ENCODE measurements at regions not wholly inside any gene's neighbourhood (a gene's known extent, or its start where the extent isn't known, plus 50 kb on each side); places are given as distances from the start of the nearest gene placed in this dataset.
A peak's percentile ranks its signal among the peaks of the same experiment; 100 is the strongest.

DNA sequence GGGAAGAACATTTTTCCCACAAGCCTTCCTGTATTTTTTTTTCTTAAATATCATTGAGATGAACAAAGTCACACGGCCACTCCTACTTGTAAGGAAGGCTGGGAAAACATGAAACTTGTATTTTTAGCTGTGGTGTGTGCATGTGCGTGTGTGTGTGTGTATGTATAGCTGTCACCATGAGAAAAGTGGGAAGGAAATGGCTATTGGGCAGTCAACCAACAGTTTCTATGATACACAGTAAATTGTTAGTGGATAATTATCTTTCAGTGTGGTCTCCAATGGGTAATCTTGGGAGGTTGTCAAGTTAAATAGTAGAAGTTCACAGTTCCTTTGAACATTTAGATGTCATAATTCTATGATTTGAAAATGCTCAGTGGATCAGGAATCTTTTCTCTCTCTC lies 132.7 kb upstream of the USP24 start:
- CTCF ChIA-PET, result no interaction called here
- POLR2A ChIA-PET (ENCODE audit: low non-redundant PET), result no interaction called here
- TF ChIP-seq, protein P1, sequence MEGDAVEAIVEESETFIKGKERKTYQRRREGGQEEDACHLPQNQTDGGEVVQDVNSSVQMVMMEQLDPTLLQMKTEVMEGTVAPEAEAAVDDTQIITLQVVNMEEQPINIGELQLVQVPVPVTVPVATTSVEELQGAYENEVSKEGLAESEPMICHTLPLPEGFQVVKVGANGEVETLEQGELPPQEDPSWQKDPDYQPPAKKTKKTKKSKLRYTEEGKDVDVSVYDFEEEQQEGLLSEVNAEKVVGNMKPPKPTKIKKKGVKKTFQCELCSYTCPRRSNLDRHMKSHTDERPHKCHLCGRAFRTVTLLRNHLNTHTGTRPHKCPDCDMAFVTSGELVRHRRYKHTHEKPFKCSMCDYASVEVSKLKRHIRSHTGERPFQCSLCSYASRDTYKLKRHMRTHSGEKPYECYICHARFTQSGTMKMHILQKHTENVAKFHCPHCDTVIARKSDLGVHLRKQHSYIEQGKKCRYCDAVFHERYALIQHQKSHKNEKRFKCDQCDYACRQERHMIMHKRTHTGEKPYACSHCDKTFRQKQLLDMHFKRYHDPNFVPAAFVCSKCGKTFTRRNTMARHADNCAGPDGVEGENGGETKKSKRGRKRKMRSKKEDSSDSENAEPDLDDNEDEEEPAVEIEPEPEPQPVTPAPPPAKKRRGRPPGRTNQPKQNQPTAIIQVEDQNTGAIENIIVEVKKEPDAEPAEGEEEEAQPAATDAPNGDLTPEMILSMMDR (conservative IDR thresholded peaks at IDR 0.05; ENCODE audit: low read depth), result no peak
- H3K27ac ChIP-seq, result no peak overlapping the region
- DNase-seq (ENCODE audit: low spot score), result no peak

DNA sequence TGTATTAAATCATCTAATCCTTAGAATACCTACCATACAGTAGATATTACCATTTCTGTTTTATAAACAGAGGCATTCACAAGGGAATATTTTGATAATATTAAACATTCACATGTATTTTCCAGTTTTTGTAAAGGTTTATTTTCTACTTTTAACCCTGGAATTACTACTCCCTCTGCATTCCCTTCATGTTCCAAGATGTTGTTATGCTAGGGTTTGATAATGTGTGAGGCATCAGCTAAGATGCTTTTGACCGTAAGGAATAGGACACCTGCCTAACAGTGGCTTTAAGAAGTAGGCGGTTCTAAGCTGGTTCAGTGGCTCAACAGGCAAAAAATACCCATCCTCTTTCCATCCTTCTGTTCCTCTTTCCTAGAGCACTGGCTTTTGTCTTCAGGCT lies 131.9 kb upstream of the USP24 start:
- POLR2A ChIA-PET (ENCODE audit: low non-redundant PET), result interaction anchor here (0.5 kb wide), 1 partner anchor 20 kb away, joined by 4 read pairs; no protein-coding TSS in a partner anchor
- CTCF ChIA-PET, result interaction anchor here (0.7 kb wide), 1 partner anchor 235 kb away, joined by 3 read pairs; no protein-coding TSS in a partner anchor
- no peak overlapping the region for H3K27ac ChIP-seq
- no peak for DNase-seq (ENCODE audit: low spot score)
- TF ChIP-seq, protein P1 (conservative IDR thresholded peaks at IDR 0.05; ENCODE audit: low read depth), result no peak

DNA sequence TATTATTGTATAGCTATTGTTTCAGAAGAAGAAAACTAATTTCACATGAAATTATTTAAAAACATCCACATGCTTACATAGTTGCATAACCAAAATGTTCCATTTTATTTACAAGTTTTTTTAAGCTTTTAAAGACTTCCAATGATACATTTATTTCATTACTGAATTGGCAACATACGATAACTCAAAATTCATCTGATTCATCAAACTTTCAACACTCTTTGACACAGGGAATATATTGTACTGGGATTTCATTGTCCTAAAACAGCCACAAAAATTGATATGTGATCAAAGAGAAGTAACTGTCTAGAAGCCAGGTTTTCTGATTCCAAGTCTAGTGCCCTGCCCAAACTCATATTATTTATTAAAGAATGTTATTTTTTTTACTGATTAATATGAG lies 131.4 kb upstream of the USP24 start:
- DNase-seq (ENCODE audit: low spot score), result no peak
- ChIA-PET CTCF (no interaction called here), POLR2A (ENCODE audit: low non-redundant PET) (interaction anchor here (0.5 kb wide), 1 partner anchor 20 kb away, joined by 4 read pairs; no protein-coding TSS in a partner anchor)
- no peak overlapping the region for H3K27ac ChIP-seq
- TF ChIP-seq, protein P1 (conservative IDR thresholded peaks at IDR 0.05; ENCODE audit: low read depth), result no peak

DNA sequence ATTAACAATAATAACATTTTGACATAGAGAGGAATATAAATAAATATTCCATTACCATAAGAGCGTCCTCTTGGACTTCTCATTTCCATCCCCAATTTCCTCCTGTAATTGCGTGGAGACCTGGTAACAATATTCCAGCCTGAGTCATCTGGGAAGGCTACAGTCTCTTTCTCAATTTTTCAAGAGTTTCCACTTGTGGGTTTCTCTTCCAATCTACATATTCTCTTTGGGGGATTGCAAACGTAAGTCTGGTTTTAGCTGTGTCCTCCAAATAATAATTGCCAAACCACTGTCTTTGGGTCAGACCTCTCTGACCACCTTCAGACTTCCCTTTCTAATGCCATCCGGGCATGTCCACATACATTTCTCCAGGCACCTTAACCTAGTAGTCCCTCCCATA lies 124.5 kb upstream of the USP24 start:
- TF ChIP-seq, protein P1 (conservative IDR thresholded peaks at IDR 0.05; ENCODE audit: low read depth), result no peak
- CTCF ChIA-PET, result no interaction called here

DNA sequence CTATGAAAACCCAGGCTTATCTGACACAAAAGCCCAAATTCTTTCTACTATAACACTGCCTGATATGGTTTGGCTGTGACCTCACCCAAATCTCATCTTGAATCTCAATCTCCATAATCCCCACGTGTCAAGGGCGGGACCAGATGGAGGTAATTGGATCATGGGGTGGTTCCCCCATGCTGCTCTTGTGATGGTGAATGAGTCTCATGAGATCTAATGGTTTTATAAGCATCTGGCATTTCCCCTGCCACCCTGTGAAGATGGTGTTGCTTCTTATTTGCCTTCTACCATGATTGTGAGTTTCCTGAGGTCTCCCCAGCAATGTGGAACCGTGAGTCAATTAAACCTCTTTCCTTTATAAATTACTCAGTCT lies 123.3 kb upstream of the USP24 start:
- no peak overlapping the region for H3K27ac ChIP-seq
- CTCF ChIA-PET, result no interaction called here
- POLR2A ChIA-PET (ENCODE audit: low non-redundant PET), result no interaction called here

More for the DNA sequence above, 124.5 kb upstream of the USP24 start:
- POLR2A ChIA-PET (ENCODE audit: low non-redundant PET), result no interaction called here
- DNase-seq (ENCODE audit: low spot score), result no peak
- H3K27ac ChIP-seq, result no peak overlapping the region

DNA sequence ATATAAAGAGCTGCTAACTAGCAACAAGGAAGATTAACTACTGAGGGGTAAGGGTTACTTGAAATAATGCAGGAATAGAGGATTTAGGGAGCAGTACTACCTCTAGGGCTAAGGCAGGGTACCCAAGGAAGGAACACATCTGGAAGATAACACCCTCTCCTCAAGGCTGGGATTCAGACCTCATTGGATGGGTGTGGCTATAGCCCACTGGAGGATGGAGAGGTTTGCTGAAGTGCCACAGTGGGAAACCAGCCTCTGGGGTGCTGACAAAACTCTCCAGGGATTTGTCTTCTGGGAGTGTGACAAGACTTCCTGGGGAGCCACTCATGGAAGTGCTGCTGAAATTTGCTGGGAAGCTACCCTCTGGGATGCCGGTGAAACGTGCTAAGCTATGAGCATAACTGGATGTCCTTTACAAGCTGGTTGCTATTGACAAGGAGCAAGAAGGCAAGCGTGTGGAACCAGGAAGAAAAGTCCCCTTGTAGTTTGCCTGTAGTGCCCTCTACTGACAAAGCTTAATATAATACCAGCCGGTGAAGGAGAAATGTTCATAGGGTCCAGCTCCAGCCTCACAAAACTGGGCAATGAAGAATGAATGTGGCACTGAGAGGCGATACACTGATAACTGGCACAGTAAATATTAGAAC lies 122.8 kb upstream of the USP24 start:
- DNase-seq (ENCODE audit: low spot score), result peak; percentile 20
- POLR2A ChIA-PET (ENCODE audit: low non-redundant PET), result no interaction called here
- H3K27ac ChIP-seq, result no peak overlapping the region
- CTCF ChIA-PET, result interaction anchor here (0.6 to 0.7 kb wide), 2 partner anchors 137 to 215 kb away, joined by 3 read pairs; no protein-coding TSS in a partner anchor
- TF ChIP-seq, protein P1 (conservative IDR thresholded peaks at IDR 0.05; ENCODE audit: low read depth), result no peak

More for the DNA sequence above, 123.3 kb upstream of the USP24 start:
- TF ChIP-seq, protein P1 (conservative IDR thresholded peaks at IDR 0.05; ENCODE audit: low read depth), result no peak
- DNase-seq (ENCODE audit: low spot score), result no peak

All from RWPE1 (cell line).